NCI-H510A (cell line): ENCODE measurements at regions not wholly inside any gene's neighbourhood (a gene's known extent, or its start where the extent isn't known, plus 50 kb on each side); places are given as distances from the start of the nearest gene placed in this dataset.
"Not testable (repeated sequence)": the region's sequence is repeated elsewhere in the genome, so short reads cannot be mapped to it uniquely, and the experiment has no call there.

Experiments used
- DNase-seq: peaks from one replicate; lab custom pipeline; 2025; lab: John Stamatoyannopoulos, UW

DNA sequence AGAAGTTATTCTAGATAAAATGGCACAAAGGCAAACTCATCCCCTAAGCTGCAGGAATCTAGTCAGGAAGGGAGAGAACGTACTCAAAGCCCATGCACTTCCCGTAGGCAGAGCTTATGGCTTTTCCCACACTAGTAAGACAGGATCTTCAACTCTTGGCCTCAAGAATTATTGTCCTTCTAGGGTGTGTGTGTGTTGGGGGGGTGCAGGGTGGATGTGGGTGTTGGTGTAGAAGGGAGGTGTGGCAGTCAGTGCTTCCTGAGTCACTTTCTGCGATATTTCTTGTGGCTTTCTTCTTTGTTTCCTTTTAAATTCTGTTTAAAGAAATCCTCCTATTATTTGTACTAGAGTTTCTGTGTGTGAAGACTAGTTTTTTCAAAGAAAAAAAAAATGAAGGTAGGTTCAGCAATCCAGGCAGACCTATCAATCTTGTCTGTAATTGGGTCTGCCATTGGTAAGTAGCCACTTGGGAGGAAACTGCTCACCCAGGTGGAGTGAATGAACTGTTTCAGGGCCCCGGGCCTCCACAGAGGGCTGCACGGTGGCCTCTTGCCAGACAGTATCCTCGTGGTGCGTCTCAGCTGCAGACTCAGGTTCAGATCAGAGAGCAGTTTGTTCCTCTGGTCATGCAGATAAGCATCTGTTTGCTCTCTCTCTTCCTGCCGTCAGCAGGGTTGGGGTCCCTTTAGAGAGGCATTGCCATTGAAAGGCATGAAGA is 131.9 kb downstream of the NPR3 start:
- DNase-seq: no peak

DNA sequence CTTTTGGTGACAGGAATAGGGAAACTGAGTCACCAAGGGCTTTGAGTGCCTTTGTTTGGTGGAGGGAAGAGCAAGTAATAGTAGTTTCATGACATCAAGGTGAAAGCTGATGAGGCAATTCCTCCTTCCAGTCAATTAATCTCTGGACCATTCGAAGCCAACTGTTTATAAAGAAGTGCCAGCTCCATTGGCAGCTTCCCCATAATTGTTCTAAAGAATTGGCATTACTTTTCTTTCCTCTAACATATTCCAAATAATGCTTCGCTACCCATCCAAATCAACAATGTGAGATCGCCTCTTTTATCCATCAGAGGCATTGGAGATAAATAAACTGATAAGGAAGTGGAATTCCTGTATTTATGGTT is 132.4 kb downstream of the NPR3 start:
- DNase-seq: no peak

DNA sequence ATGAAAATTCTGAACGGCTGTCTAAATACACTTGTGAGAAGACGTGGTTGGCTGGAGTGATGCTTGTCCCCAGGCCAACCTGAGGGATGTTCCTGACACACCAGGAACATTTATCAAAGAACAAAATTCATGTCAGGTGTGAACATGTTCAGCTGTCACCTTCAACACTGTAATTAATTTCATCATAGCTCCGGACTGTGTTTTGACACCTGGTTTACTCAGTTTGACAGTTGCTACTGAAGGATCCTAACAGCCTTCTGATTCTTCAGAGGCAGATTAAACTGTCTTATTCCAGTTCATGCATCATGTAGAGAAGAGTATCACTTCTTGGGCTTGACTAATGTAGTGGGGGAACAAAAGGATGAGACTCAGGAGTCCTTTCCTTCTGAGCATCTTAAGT is 134.1 kb downstream of the NPR3 start:
- no peak for DNase-seq

- DNase-seq: no peak
Measured at GRCh38 chr5:32848120-32848519, 137.0 kb downstream of the NPR3 start.

DNA sequence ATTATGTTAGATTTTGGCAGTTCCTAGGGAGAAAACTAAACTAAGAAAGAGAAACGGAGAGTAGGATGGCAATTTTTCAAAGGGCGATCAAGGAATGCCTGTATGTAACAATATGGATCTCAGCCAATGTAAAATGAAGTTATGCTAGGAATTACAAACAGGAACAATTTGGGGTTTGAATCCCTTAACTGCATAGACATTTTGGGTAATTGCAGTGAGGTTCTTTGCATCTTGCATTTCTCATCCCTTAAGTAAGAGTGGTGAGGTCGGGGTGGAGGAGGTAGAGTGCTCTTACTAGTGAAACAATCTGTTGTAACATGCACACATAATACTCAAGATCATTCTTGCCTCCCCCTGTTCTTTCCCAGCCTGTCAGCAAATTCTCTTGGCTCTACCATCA is 137.6 kb downstream of the NPR3 start:
- DNase-seq: no peak

DNA sequence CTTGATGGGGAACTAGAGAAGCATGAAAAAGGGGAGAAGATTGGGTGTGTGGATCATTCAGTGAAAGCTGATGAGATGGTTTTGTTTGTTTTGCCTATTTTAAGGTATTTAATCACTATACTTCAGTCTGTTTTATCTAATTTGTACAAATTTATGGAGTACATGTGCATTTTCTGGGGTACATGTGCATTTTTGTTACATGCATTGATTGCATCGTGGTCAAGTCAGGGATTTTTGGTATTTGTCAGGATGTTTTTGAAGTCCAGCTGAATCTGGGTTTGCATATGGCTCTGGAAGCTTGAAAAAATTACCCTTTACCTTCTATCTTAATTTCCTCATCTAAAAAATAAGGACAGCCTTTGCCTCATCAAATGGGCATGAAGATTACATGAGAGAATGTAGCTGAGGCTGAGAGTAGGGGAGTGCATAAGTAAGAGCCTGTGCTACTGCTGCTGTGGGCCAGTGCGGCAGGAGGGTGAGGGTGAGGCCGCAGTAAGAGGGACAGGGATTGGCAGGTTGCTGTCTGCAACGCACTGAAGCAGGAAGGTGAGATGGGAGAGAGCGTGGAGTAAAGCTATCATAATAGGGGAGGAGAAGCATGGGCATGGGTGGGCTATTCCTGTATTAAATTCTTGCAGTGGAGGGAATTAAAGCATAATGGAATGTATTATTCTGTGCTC is 139.8 kb downstream of the NPR3 start:
- no peak for DNase-seq

DNA sequence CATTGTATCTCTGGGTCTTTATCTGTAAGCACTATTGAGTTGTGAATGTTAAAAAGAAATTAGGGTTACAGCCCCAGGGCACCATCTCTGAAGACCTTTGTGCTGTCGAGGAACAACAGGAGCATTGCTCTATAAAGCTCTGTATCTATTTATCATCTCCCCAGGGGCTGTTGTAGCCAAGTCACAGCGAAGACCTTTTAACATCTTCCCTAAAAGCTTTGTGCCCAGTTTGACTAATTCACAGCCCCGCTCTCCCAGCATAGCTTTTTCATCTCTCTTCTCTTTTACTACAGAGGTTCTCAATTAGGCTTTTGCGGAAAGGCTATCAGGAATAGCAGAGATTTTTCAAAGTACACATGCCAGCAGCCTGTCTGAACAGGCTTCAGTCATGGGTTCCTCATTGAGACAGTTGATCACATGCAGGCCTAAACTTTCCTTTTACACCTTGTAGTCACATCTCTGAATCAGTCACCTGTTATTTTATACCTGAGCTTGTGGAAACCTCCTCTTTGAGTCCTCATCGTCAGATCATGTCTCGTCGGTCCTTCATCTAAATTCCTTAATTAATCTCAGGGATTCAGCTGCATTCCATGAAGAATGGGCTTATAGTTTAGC is 140.5 kb downstream of the NPR3 start:
- DNase-seq: no peak

DNA sequence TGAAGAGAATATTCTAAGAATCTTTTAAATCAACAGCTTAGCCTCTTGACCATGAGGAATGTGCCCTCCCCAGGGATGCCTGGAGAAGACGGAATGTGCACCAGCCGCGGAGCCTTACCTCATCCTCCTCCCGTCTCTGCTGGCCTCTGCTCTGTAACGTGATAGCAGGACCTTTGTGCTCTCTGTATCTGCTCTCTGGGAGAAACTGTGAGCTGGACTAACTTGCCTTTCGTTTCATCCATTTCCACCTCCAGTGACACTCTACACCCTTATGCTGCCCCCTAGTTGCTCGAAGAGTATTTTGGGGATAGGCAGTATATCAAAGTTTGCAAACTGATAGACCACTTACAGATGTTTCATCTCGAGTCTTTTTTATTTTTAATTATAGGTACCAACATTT is 141.4 kb downstream of the NPR3 start:
- no peak for DNase-seq

- no peak for DNase-seq
Measured at GRCh38 chr5:32852976-32853375, 141.9 kb downstream of the NPR3 start.

DNA sequence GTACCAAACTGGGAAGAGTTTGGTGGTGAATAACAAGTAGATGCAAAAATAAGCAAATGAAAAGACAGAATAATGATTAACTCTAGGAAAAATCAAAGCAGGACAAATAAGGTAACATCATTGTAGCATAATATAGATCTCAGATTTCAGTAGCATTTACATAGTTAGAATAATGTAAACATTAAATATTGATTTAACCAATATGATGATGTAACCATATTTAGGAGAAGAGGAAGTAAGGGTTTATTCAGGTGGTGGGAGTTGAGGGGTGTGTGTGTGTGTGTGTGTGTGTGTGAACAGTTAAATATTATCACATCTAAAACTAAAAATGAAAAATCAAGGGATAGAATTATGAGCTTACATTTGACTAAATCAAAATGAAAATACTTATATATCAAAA is 143.4 kb downstream of the NPR3 start:
- no peak for DNase-seq

- DNase-seq: no peak
Measured at GRCh38 chr5:32859211-32859641, 148.1 kb downstream of the NPR3 start.

GRCh38 chr5:32865475-32865874 is 154.4 kb downstream of the NPR3 start:
- DNase-seq: no peak

- no peak for DNase-seq
Measured at GRCh38 chr5:32866138-32866537, 155.0 kb downstream of the NPR3 start.

GRCh38 chr5:32869216-32869615 is 158.1 kb downstream of the NPR3 start:
- no peak for DNase-seq

GRCh38 chr5:32876791-32877190 is 165.7 kb downstream of the NPR3 start:
- DNase-seq: no peak

DNA sequence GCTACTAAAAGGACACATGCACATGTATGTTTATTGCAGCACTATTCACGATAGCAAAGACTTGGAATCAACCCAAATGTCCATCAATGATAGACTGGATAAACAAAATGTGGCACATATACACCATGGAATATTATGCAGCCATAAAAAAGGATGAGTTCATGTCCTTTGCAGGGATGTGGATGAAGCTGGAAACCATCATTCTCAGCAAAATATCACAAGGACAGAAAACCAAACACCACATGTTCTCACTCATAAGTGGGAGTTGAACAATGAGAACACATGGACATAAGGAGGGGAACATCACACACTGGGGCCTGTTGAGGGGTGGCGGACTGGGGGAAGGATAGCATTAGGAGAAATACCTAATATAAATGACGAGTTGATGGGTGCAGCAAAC is 168.2 kb downstream of the NPR3 start:
- DNase-seq: not testable (repeated sequence)

- DNase-seq: no peak
Measured at GRCh38 chr5:32880796-32881195, 169.7 kb downstream of the NPR3 start.

- no peak for DNase-seq
Measured at GRCh38 chr5:32887390-32887789, 176.3 kb downstream of the NPR3 start.

DNA sequence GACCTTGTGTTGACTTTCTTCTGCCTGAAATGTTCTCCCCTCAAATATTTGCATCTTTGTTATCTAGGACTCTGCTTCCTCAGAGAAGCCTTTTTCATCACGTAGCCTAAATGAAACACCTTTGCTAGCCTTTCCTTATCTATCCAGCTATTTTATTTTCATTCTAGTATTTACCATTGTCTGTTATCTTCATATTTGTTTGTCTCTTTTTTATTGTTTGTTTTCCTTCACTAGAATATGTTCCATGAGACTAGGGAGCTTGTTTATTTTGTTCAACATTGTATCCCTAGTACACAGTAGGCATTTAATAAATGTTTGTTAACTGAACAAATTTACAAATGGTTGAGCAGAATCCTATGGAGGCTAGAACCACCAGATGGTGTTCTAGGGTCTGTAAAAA is 178.0 kb downstream of the NPR3 start:
- DNase-seq: no peak

GRCh38 chr5:32903613-32904012 is 192.5 kb downstream of the NPR3 start:
- no peak for DNase-seq

DNA sequence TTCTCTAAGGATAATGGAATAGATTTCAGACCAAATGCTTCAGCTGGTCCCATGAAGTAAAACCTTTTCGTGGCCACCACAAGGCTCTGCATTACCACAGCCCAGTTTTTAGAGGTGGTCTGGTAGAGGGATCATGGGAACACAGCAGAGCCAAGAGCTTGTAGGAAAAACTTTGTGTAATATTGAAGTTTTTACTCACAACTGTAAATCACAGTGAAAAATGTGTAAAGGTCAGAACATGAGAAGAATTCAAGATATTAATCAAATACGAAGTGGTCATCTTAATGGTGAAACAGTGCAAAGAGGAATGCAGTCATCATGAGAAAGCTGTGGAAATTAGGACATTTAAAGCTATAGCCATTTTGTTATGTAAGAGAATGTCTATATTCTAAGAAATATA is 197.5 kb downstream of the NPR3 start:
- DNase-seq: no peak

GRCh38 chr5:32909207-32909606 is 198.1 kb downstream of the NPR3 start:
- DNase-seq: no peak

DNA sequence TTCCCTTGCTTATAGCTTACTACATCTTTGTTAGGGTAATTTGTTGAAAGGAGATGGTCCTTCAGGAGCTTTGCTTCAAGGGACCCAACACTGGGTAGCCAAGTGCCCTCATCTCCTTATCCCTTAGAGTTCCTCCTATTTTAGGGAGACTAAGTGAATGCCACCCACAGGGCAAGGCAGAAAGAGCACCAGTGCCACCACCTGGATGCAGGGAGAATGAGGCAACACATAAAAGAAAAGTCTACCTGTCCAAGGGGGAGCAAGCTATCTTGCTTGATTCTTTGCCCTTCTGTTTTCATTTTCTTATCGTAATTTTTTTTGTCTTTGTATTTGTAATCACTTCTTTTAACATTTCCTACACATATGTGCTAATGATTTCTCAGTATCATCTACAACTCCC is 205.5 kb downstream of the NPR3 start:
- DNase-seq: no peak

DNA sequence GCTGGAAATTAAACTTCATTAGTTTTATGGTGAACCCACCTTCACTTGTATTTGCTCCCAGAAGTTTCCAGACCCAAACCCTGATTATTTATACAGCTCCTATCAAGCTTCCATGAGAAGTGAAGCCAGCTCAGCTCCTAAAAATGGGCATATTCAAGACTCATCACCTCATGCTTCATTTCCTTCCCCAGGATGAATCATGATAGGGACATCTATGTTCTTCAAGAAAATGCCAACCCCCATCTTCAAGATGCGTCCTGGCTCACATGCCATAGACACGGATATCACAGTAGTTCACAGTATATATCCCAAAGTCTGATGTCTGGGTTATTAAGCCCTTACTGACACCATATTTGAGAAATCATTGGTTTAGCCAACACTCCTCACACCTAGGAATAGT is 217.6 kb downstream of the NPR3 start:
- DNase-seq: no peak
